Naive thymus-derived CD4-positive, alpha-beta T cell (primary cell): ENCODE measurements at regions not wholly inside any gene's neighbourhood (a gene's known extent, or its start where the extent isn't known, plus 50 kb on each side); places are given as distances from the start of the nearest gene placed in this dataset.

ENCODE experiments used
- ATAC-seq: fragments of 150-1000 bp; cut with Tn5 transposase; 2 replicates; pipeline ENCODE4 v1.10.0; 2021; ENCODE audit warnings: mild to moderate bottlenecking, moderate library complexity
- CTCF ChIA-PET: fragments of 350-600 bp; sonication (Branson Sonifier 250); formaldehyde crosslinking; loops from one replicate; lab custom pipeline; 2021; ENCODE audit warnings: antibody characterized with exemption; lab: Charles Lee
- POLR2A ChIA-PET: fragments of 350-600 bp; sonication (Branson Sonifier 250); formaldehyde crosslinking; loops from one replicate; lab custom pipeline; 2021; ENCODE audit warnings: antibody characterized with exemption, inconsistent platforms; lab: Charles Lee
- DNase-seq, 9 donors: peaks; one replicate each; pipeline versions ENCODE4 v3.0.0 to v3.0.0-alpha.2; 2020 to 2022; ENCODE audit warnings: mixed read lengths in 1 of 9
- H3K27ac ChIP-seq: one replicate; pipeline ENCODE4 v1.7.0; 2013; ENCODE audit warnings: mild to moderate bottlenecking, low read depth, low read length, moderate library complexity
- H3K27me3 ChIP-seq, 2 donors: one replicate each; pipeline ENCODE4 v1.7.0; 2013; ENCODE audit warnings: low read length in 2 of 2, mild to moderate bottlenecking in 2 of 2, moderate library complexity in 2 of 2; ENCODE audit not compliant: control insufficient read depth in 2 of 2, insufficient read depth in 2 of 2
- H3K36me3 ChIP-seq, 3 experiments: 1 replicate in 2 of 3; 2 replicates in 1 of 3; pipeline ENCODE4 v1.7.0; 2013; ENCODE audit warnings: low read length in 3 of 3, mild to moderate bottlenecking in 3 of 3, moderate library complexity in 1 of 3; ENCODE audit not compliant: insufficient read depth in 3 of 3, control insufficient read depth in 2 of 3
- H3K4me1 ChIP-seq, 2 donors: one replicate each; pipeline ENCODE4 v1.7.0; 2013; ENCODE audit warnings: low read length in 2 of 2, mild to moderate bottlenecking in 2 of 2, moderate library complexity in 1 of 2; ENCODE audit not compliant: control insufficient read depth in 2 of 2, insufficient read depth in 2 of 2
- H3K4me3 ChIP-seq: 2 replicates; pipeline ENCODE4 v1.7.0; 2013; ENCODE audit warnings: mild to moderate bottlenecking, low read length
- H3K9me3 ChIP-seq, 3 experiments: 1 replicate in 2 of 3; 2 replicates in 1 of 3; pipeline ENCODE4 v1.7.0; 2013; ENCODE audit warnings: low read length in 3 of 3; ENCODE audit not compliant: control insufficient read depth in 2 of 3
- H3K27ac Mint-ChIP-seq, 9 donors: one replicate each; pipeline ENCODE4 v1.8.0; 2020 to 2022; ENCODE audit warnings: mixed read lengths in 9 of 9, mild to moderate bottlenecking in 8 of 9, moderate library complexity in 5 of 9, inconsistent platforms in 2 of 9
- H3K27me3 Mint-ChIP-seq, 5 donors: one replicate each; pipeline ENCODE4 v1.8.0; 2021 to 2022; ENCODE audit warnings: mixed read lengths in 5 of 5, mild to moderate bottlenecking in 1 of 5
- H3K36me3 Mint-ChIP-seq, 5 donors: one replicate each; pipeline ENCODE4 v1.8.0; 2020 to 2022; ENCODE audit warnings: mixed read lengths in 5 of 5, mild to moderate bottlenecking in 3 of 5, inconsistent platforms in 1 of 5
- H3K4me1 Mint-ChIP-seq, 7 donors: one replicate each; pipeline ENCODE4 v1.8.0; 2020 to 2022; ENCODE audit warnings: mixed read lengths in 7 of 7, mild to moderate bottlenecking in 3 of 7, inconsistent platforms in 1 of 7
- H3K4me3 Mint-ChIP-seq, 10 donors: one replicate each; pipeline ENCODE4 v1.8.0; 2020 to 2022; ENCODE audit warnings: mild to moderate bottlenecking in 10 of 10, mixed read lengths in 10 of 10, moderate library complexity in 6 of 10, inconsistent platforms in 2 of 10
- H3K9me3 Mint-ChIP-seq, 11 donors: one replicate each; pipeline ENCODE4 v1.8.0; 2020 to 2022; ENCODE audit warnings: mixed read lengths in 11 of 11, mild to moderate bottlenecking in 4 of 11, inconsistent platforms in 1 of 11, moderate library complexity in 1 of 11
- intact Hi-C, 2 donors: fragments of 100-400 bp; cut with micrococcal nuclease; formaldehyde crosslinking; loops; one replicate each; pipeline ENCODE4 v1.15.1; 2023

GRCh38 chr22:34866081-34866480 lies 199.9 kb upstream of the ISX start:
- no peak for DNase-seq
- Mint-ChIP-seq H3K4me1 (peaks cover 0 to 9% (median 5%) of the 10 kb centered on the region in 7 donors), H3K27ac (no peak overlapping the region), H3K36me3 (no peaks in the 10 kb centered on the region), H3K4me3 (no peak overlapping the region), H3K9me3 (peaks cover 0 to 7% (median 2%) of the 10 kb centered on the region in 11 donors), H3K27me3 (peaks cover 3 to 36% (median 23%) of the 10 kb centered on the region in 5 donors)
- ATAC-seq: no peak
- POLR2A ChIA-PET: no interaction called here
- intact Hi-C loops: no loop called here
- Histone ChIP-seq H3K27ac (no peak overlapping the region), H3K4me3 (no peak overlapping the region), H3K27me3 (no peaks in the 10 kb centered on the region), H3K9me3 (no peaks in the 10 kb centered on the region), H3K36me3 (no peaks in the 10 kb centered on the region), H3K4me1 (no peaks in the 10 kb centered on the region)
- CTCF ChIA-PET: no interaction called here

DNA sequence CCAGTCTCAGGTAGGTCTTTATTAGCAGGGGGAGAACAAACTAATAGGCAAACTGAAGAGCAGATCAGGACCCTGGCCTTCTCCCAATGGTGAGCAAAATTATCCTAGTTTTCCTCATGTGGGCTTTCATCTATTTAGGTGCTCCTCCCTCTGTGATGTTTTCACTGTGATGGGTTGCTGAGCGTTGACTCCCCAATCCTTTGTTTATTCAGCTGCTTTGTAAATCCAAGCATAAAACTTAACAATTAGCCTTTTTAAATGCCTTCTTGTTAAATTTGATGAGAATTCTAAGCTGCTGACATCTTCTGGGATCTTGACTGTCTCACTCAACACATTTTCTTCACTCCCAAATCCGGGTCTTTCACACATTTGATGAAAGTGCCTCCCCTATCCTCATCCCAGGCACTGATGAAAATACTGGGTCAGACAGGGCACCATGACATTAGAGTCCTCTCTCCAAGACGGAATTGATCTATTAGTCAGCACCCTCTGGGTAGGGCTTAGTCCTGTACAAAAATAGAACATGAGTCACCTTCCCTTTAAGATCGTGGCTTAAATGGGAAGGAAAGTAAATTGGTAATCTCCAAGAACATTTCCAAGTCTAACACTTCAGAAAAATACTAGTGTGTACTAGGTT lies 199.3 kb upstream of the ISX start:
- no peak for DNase-seq
- ATAC-seq: no peak
- Mint-ChIP-seq H3K4me3 (no peak overlapping the region), H3K9me3 (peaks cover 0 to 3% (median 0%) of the 10 kb centered on the region in 11 donors), H3K27ac (no peak overlapping the region), H3K36me3 (no peaks in the 10 kb centered on the region), H3K4me1 (peaks cover 0 to 9% (median 5%) of the 10 kb centered on the region in 7 donors), H3K27me3 (peaks cover 3 to 31% (median 23%) of the 10 kb centered on the region in 5 donors)
- Histone ChIP-seq H3K27me3 (no peaks in the 10 kb centered on the region), H3K36me3 (no peaks in the 10 kb centered on the region), H3K4me1 (no peaks in the 10 kb centered on the region), H3K9me3 (no peaks in the 10 kb centered on the region), H3K4me3 (no peak overlapping the region), H3K27ac (no peak overlapping the region)
- intact Hi-C loops: no loop called here
- ChIA-PET CTCF (no interaction called here), POLR2A (no interaction called here)

- no peaks in the 10 kb centered on the region for H3K36me3 ChIP-seq
- no peaks in the 10 kb centered on the region for H3K9me3 ChIP-seq
- no peaks in the 10 kb centered on the region for H3K4me1 ChIP-seq
- no peak for ATAC-seq
- no peak overlapping the region for H3K4me3 Mint-ChIP-seq
- intact Hi-C loops: no loop called here
- H3K4me3 ChIP-seq: no peak overlapping the region
- peaks cover 0 to 3% (median 0%) of the 10 kb centered on the region in 5 donors for H3K36me3 Mint-ChIP-seq
- DNase-seq: no peak
- POLR2A ChIA-PET: no interaction called here
- H3K27me3 Mint-ChIP-seq: peaks cover 0 to 36% (median 13%) of the 10 kb centered on the region in 5 donors
- no peaks in the 10 kb centered on the region for H3K27me3 ChIP-seq
- H3K4me1 Mint-ChIP-seq: no peaks in the 10 kb centered on the region
- peaks cover 0 to 4% (median 0%) of the 10 kb centered on the region in 11 donors for H3K9me3 Mint-ChIP-seq
- no peak overlapping the region for H3K27ac ChIP-seq
- CTCF ChIA-PET: no interaction called here
- peak overlapping the region in 1 of 9 donors; percentile 84 for H3K27ac Mint-ChIP-seq
Observed at GRCh38 chr22:34877506-34877905, 188.5 kb upstream of the ISX start.

DNA sequence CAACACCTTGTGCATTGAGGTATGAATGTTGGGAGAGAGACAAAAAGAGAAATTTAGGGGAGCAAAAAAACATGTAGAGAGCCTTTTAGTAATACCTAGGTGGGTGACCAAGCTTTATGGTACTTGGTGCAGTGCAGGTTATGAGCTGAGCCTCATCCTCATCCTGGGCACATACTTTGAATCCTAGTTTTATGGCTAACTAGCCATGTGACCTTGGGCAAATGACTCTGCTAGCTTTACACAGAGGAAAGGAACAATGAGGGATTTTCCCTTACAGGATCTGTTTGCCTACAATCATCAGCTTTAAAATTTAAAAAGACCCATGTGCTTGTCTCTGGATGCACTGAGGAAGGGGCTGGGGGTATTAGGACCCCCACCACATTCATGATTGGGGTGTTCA lies 187.8 kb upstream of the ISX start:
- DNase-seq (no peak), ATAC-seq (no peak)
- Histone ChIP-seq H3K27me3 (no peaks in the 10 kb centered on the region), H3K4me1 (no peaks in the 10 kb centered on the region), H3K4me3 (no peak overlapping the region), H3K9me3 (no peaks in the 10 kb centered on the region), H3K36me3 (no peaks in the 10 kb centered on the region), H3K27ac (no peak overlapping the region)
- peaks cover 0 to 29% (median 8%) of the 10 kb centered on the region in 5 donors for H3K27me3 Mint-ChIP-seq
- POLR2A ChIA-PET: no interaction called here
- H3K36me3 Mint-ChIP-seq: peaks cover 0 to 3% (median 0%) of the 10 kb centered on the region in 5 donors
- no peaks in the 10 kb centered on the region for H3K4me1 Mint-ChIP-seq
- intact Hi-C loops: no loop called here
- no peak overlapping the region for H3K27ac Mint-ChIP-seq
- CTCF ChIA-PET: no interaction called here
- H3K9me3 Mint-ChIP-seq: peaks cover 0 to 4% (median 0%) of the 10 kb centered on the region in 11 donors
- no peak overlapping the region for H3K4me3 Mint-ChIP-seq

- H3K9me3 ChIP-seq: no peaks in the 10 kb centered on the region
- H3K4me1 ChIP-seq: no peaks in the 10 kb centered on the region
- peaks cover 0 to 5% (median 2%) of the 10 kb centered on the region in 11 donors for H3K9me3 Mint-ChIP-seq
- H3K27me3 Mint-ChIP-seq: peaks cover 0 to 23% (median 6%) of the 10 kb centered on the region in 5 donors
- ATAC-seq: no peak
- H3K27ac ChIP-seq: no peak overlapping the region
- intact Hi-C loops: no loop called here
- H3K4me3 ChIP-seq: no peak overlapping the region
- no peaks in the 10 kb centered on the region for H3K36me3 ChIP-seq
- peaks cover 0 to 3% (median 0%) of the 10 kb centered on the region in 5 donors for H3K36me3 Mint-ChIP-seq
- CTCF ChIA-PET: no interaction called here
- H3K27ac Mint-ChIP-seq: no peak overlapping the region
- no peaks in the 10 kb centered on the region for H3K4me1 Mint-ChIP-seq
- no peak overlapping the region for H3K4me3 Mint-ChIP-seq
- POLR2A ChIA-PET: no interaction called here
- no peaks in the 10 kb centered on the region for H3K27me3 ChIP-seq
- no peak for DNase-seq
Observed at GRCh38 chr22:34879001-34879400, 187.0 kb upstream of the ISX start.

- CTCF ChIA-PET: no interaction called here
Observed at GRCh38 chr22:34880662-34881061, 185.3 kb upstream of the ISX start.

GRCh38 chr22:34881453-34881852 lies 184.5 kb upstream of the ISX start:
- Histone ChIP-seq H3K27ac (no peak overlapping the region), H3K36me3 (no peaks in the 10 kb centered on the region), H3K27me3 (no peaks in the 10 kb centered on the region), H3K4me1 (no peaks in the 10 kb centered on the region), H3K4me3 (no peak overlapping the region), H3K9me3 (no peaks in the 10 kb centered on the region)
- Mint-ChIP-seq H3K9me3 (peaks cover 0 to 5% (median 0%) of the 10 kb centered on the region in 11 donors), H3K27me3 (peaks cover 0 to 23% (median 9%) of the 10 kb centered on the region in 5 donors), H3K27ac (no peak overlapping the region), H3K4me1 (no peaks in the 10 kb centered on the region), H3K36me3 (peaks cover 0 to 3% (median 0%) of the 10 kb centered on the region in 5 donors), H3K4me3 (no peak overlapping the region)
- ChIA-PET CTCF (no interaction called here), POLR2A (no interaction called here)
- no peak for DNase-seq
- intact Hi-C loops: no loop called here
- ATAC-seq: no peak

More at GRCh38 chr22:34880662-34881061, 185.3 kb upstream of the ISX start:
- Histone ChIP-seq H3K4me1 (no peaks in the 10 kb centered on the region), H3K27ac (no peak overlapping the region), H3K4me3 (no peak overlapping the region), H3K27me3 (no peaks in the 10 kb centered on the region), H3K36me3 (no peaks in the 10 kb centered on the region), H3K9me3 (no peaks in the 10 kb centered on the region)
- Mint-ChIP-seq H3K27ac (no peak overlapping the region), H3K9me3 (peaks cover 0 to 5% (median 0%) of the 10 kb centered on the region in 11 donors), H3K4me1 (no peaks in the 10 kb centered on the region), H3K36me3 (peaks cover 0 to 3% (median 0%) of the 10 kb centered on the region in 5 donors), H3K27me3 (peaks cover 0 to 23% (median 9%) of the 10 kb centered on the region in 5 donors), H3K4me3 (no peak overlapping the region)
- ATAC-seq: no peak
- POLR2A ChIA-PET: no interaction called here
- no peak for DNase-seq
- intact Hi-C loops: no loop called here
